ENCODE measurements at regions not wholly inside any gene's neighbourhood (a gene's known extent, or its start where the extent isn't known, plus 50 kb on each side); places are given as distances from the start of the nearest gene placed in this dataset.

GRCh38 chr2:239467281-239467955 is 66.6 kb upstream of the HDAC4 start:
- Histone ChIP-seq H3K79me2 (ENCODE audit: control insufficient read depth, insufficient read depth, low read length) (no peaks in the 10 kb centered on the region), H3K36me3 (ENCODE audit: control insufficient read depth in 2 of 2, insufficient read depth in 2 of 2, low read length in 1 of 2) (no peaks in the 10 kb centered on the region), H3K4me2 (ENCODE audit: control insufficient read depth, insufficient read depth) (no peak overlapping the region), H2AFZ (ENCODE audit: control insufficient read depth, low read depth, low read length) (no peak overlapping the region), H3K4me3 (no peak overlapping the region), H4K20me1 (ENCODE audit: control insufficient read depth, insufficient read depth) (no peaks in the 10 kb centered on the region), H3K27ac (ENCODE audit: control insufficient read depth, insufficient read depth) (no peak overlapping the region), H3K4me1 (ENCODE audit: control insufficient read depth, insufficient read depth, low read length) (no peaks in the 10 kb centered on the region), H3K27me3 (replicated peaks in 1 of 2; ENCODE audit: control insufficient read depth in 2 of 2, insufficient read depth in 2 of 2, low read length in 1 of 2) (no peaks in the 10 kb centered on the region; a peak in 2 of 4 replicates), H3K9me3 (replicated peaks; ENCODE audit: control insufficient read depth, insufficient read depth, low read length) (no peaks in the 10 kb centered on the region), H3K9ac (ENCODE audit: control insufficient read depth, insufficient read depth, low read length) (no peak overlapping the region)
- ChIA-PET POLR2A (no interaction called here), SMC1A (ENCODE audit: uncharacterized antibody, unreplicated experiment) (no interaction called here), RAD21 (ENCODE audit: unreplicated experiment) (no interaction called here), CTCF (no interaction called here)
- WGBS (ENCODE audit: insufficient coverage, insufficient replicate concordance, low lambda C conversion rate, missing lambda C conversion rate) = 65% methylated on average over 7 of the region's 7 CpGs
- in situ Hi-C loops (cut with MboI) (no loop called here), intact Hi-C loops (cut with micrococcal nuclease; ENCODE audit: unreplicated experiment) (no loop called here)
- ATAC-seq (no peak), DNase-seq (ENCODE audit: low read depth, low spot score) (no peak), FAIRE-seq (no peak)
- TF ChIP-seq, protein P1, sequence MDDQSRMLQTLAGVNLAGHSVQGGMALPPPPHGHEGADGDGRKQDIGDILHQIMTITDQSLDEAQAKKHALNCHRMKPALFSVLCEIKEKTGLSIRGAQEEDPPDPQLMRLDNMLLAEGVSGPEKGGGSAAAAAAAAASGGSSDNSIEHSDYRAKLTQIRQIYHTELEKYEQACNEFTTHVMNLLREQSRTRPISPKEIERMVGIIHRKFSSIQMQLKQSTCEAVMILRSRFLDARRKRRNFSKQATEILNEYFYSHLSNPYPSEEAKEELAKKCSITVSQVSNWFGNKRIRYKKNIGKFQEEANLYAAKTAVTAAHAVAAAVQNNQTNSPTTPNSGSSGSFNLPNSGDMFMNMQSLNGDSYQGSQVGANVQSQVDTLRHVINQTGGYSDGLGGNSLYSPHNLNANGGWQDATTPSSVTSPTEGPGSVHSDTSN (IDR thresholded peaks at IDR 0.05; ENCODE audit: insufficient replicate concordance, low read depth, low read length) = no peak
- TF ChIP-seq SRF (IDR thresholded peaks at IDR 0.05; ENCODE audit: low read depth in 2 of 2, low read length in 2 of 2) (no peak), SKIL (IDR thresholded peaks at IDR 0.05; ENCODE audit: low read depth, poor library complexity, severe bottlenecking) (no peak), POLR2AphosphoS2 (IDR thresholded peaks at IDR 0.05; ENCODE audit: low read depth, low read length) (no peak), SMC3 (IDR thresholded peaks at IDR 0.05; ENCODE audit: borderline replicate concordance, low read length) (no peak)
- no TSS peak for BruUV-seq (replicated peaks)

Data from GM12878 (cell line).